SK-N-SH treated with all-trans-retinoic acid at 6 μM for 48 hours (cell line): ENCODE measurements at regions not wholly inside any gene's neighbourhood (a gene's known extent, or its start where the extent isn't known, plus 50 kb on each side); places are given as distances from the start of the nearest gene placed in this dataset.

ENCODE experiments used
- ATAC-seq: fragments of 200-7000 bp; cut with Tn5 transposase; 3 replicates; pipeline ENCODE4 v1.9.1; 2020; ENCODE audit warnings: mild to moderate bottlenecking, moderate library complexity
- ARNTL ChIP-seq: fragments of 450-650 bp; formaldehyde crosslinking; IDR thresholded peaks from 2 replicates; pipeline ENCODE4 v1.5.0; 2020; ENCODE audit warnings: low read depth, mild to moderate bottlenecking, moderate library complexity, borderline replicate concordance
- CSDC2 ChIP-seq: fragments of 250-450 bp; sonication (Bioruptor Pico); IDR thresholded peaks from 2 replicates; pipeline ENCODE4 v1.5.0; 2020; ENCODE audit warnings: mild to moderate bottlenecking, moderate library complexity
- ESRRG ChIP-seq: fragments of 250-450 bp; sonication (Bioruptor Pico); IDR thresholded peaks from 2 replicates; pipeline ENCODE4 v1.6.1; 2021; ENCODE audit warnings: mild to moderate bottlenecking
- GLIS3 ChIP-seq: fragments of 250-450 bp; sonication (Bioruptor Pico); IDR thresholded peaks from 2 replicates; pipeline ENCODE4 v1.5.0; 2020; ENCODE audit warnings: mild to moderate bottlenecking, moderate library complexity
- ISL1 ChIP-seq: fragments of 250-450 bp; sonication (Bioruptor Pico); IDR thresholded peaks from 2 replicates; pipeline ENCODE4 v2.1.2; 2022; ENCODE audit warnings: mild to moderate bottlenecking, moderate library complexity
- OSR1 ChIP-seq: fragments of 250-450 bp; sonication (Bioruptor Pico); IDR thresholded peaks from 2 replicates; pipeline ENCODE4 v1.8.0; 2022; ENCODE audit warnings: moderate library complexity, mild to moderate bottlenecking, inconsistent platforms
- PPARA ChIP-seq: fragments of 250-450 bp; sonication (Bioruptor Pico); IDR thresholded peaks from 2 replicates; pipeline ENCODE4 v1.5.0; 2020; ENCODE audit warnings: mild to moderate bottlenecking, borderline replicate concordance
- RARB ChIP-seq: fragments of 250-450 bp; sonication (Bioruptor Pico); IDR thresholded peaks from 2 replicates; pipeline ENCODE4 v1.8.0; 2021; ENCODE audit warnings: mild to moderate bottlenecking, moderate library complexity
- SNAI2 ChIP-seq: fragments of 250-450 bp; sonication (Bioruptor Pico); IDR thresholded peaks from 2 replicates; pipeline ENCODE4 v1.5.0; 2020; ENCODE audit warnings: mild to moderate bottlenecking, moderate library complexity
- TCF4 ChIP-seq: fragments of 250-450 bp; sonication (Bioruptor Pico); IDR thresholded peaks from 2 replicates; pipeline ENCODE4 v1.8.0; 2021; ENCODE audit warnings: mild to moderate bottlenecking, moderate library complexity, borderline replicate concordance
- TOX ChIP-seq: fragments of 250-450 bp; sonication (Bioruptor Pico); IDR thresholded peaks from 2 replicates; pipeline ENCODE4 v1.8.0; 2021; ENCODE audit warnings: mild to moderate bottlenecking, moderate library complexity, borderline replicate concordance
- ZC3H10 ChIP-seq: fragments of 250-450 bp; sonication (Bioruptor Pico); IDR thresholded peaks from 2 replicates; pipeline ENCODE4 v1.5.1; 2021; ENCODE audit warnings: mild to moderate bottlenecking, moderate library complexity
- ZFP3 ChIP-seq: fragments of 250-450 bp; sonication (Bioruptor Pico); IDR thresholded peaks from 2 replicates; pipeline ENCODE4 v1.5.0; 2020; ENCODE audit warnings: mild to moderate bottlenecking, moderate library complexity
- ZFP30 ChIP-seq: fragments of 450-650 bp; formaldehyde crosslinking; IDR thresholded peaks from 2 replicates; pipeline ENCODE4 v1.5.0; 2022; ENCODE audit warnings: mild to moderate bottlenecking, moderate library complexity
- ZNF565 ChIP-seq: fragments of 450-650 bp; formaldehyde crosslinking; conservative IDR thresholded peaks from 2 replicates; pipeline ENCODE4 v1.5.0; 2020; ENCODE audit warnings: low read depth, mild to moderate bottlenecking, moderate library complexity
- ZNF8 ChIP-seq: fragments of 450-650 bp; formaldehyde crosslinking; IDR thresholded peaks from 2 replicates; pipeline ENCODE4 v1.5.0; 2020; ENCODE audit warnings: mild to moderate bottlenecking, moderate library complexity
- TF ChIP-seq, protein P1 (sequence below): fragments of 250-450 bp; sonication (Bioruptor Pico); IDR thresholded peaks from 2 replicates; pipeline ENCODE4 v1.8.0; 2021; ENCODE audit warnings: low read depth, mild to moderate bottlenecking, moderate library complexity, borderline replicate concordance
- TF ChIP-seq, protein P2 (sequence below): fragments of 250-450 bp; sonication (Bioruptor Pico); IDR thresholded peaks from 2 replicates; pipeline ENCODE4 v1.8.0; 2020; ENCODE audit warnings: mild to moderate bottlenecking, moderate library complexity, borderline replicate concordance
- TF ChIP-seq, protein P3 (sequence below): fragments of 250-450 bp; sonication (Bioruptor Pico); IDR thresholded peaks from 2 replicates; pipeline ENCODE4 v1.5.0; 2020; ENCODE audit warnings: mild to moderate bottlenecking, moderate library complexity
- TF ChIP-seq, protein P4 (sequence below): fragments of 250-450 bp; sonication (Bioruptor Pico); IDR thresholded peaks from 2 replicates; pipeline ENCODE4 v1.5.1; 2021; ENCODE audit warnings: mild to moderate bottlenecking, moderate library complexity
- TF ChIP-seq, protein P5 (sequence below): fragments of 250-450 bp; sonication (Bioruptor Pico); IDR thresholded peaks from 2 replicates; pipeline ENCODE4 v1.5.1; 2020; ENCODE audit warnings: low read depth, mild to moderate bottlenecking, moderate library complexity

DNA sequence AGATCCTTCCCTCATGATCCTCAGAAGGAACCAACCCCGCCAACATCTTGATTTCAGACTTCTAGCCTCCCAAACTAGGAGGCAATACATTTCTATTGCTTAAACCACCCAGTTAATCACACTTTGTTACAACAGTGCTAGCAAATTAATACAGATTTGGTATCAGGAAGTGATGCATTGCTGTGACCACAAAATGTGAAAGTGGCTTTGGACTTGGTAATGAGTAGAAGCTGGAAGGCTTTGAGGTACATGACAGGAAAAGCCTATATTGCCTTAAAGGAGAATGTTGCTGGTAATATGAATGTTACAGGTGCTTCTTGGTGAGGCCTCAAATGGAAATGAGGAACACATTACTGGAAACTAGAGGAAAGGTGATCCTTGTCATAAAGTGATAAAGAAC lies 260.3 kb downstream of the SATB2 start:
- TF ChIP-seq, protein P1, sequence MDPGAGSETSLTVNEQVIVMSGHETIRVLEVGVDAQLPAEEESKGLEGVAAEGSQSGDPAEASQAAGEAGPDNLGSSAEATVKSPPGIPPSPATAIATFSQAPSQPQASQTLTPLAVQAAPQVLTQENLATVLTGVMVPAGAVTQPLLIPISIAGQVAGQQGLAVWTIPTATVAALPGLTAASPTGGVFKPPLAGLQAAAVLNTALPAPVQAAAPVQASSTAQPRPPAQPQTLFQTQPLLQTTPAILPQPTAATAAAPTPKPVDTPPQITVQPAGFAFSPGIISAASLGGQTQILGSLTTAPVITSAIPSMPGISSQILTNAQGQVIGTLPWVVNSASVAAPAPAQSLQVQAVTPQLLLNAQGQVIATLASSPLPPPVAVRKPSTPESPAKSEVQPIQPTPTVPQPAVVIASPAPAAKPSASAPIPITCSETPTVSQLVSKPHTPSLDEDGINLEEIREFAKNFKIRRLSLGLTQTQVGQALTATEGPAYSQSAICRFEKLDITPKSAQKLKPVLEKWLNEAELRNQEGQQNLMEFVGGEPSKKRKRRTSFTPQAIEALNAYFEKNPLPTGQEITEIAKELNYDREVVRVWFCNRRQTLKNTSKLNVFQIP = no peak
- TF ChIP-seq GLIS3 = no peak
- TF ChIP-seq ESRRG (CRISPR knock-in tag) = no peak
- TF ChIP-seq, protein P2, sequence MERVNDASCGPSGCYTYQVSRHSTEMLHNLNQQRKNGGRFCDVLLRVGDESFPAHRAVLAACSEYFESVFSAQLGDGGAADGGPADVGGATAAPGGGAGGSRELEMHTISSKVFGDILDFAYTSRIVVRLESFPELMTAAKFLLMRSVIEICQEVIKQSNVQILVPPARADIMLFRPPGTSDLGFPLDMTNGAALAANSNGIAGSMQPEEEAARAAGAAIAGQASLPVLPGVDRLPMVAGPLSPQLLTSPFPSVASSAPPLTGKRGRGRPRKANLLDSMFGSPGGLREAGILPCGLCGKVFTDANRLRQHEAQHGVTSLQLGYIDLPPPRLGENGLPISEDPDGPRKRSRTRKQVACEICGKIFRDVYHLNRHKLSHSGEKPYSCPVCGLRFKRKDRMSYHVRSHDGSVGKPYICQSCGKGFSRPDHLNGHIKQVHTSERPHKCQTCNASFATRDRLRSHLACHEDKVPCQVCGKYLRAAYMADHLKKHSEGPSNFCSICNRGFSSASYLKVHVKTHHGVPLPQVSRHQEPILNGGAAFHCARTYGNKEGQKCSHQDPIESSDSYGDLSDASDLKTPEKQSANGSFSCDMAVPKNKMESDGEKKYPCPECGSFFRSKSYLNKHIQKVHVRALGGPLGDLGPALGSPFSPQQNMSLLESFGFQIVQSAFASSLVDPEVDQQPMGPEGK = no peak
- TF ChIP-seq ZFP30 (CRISPR knock-in tag) = no peak
- no peak for TF ChIP-seq TOX (CRISPR knock-in tag)
- no peak for TF ChIP-seq ZNF565
- TF ChIP-seq CSDC2 (CRISPR knock-in tag) = no peak
- ATAC-seq = no peak

DNA sequence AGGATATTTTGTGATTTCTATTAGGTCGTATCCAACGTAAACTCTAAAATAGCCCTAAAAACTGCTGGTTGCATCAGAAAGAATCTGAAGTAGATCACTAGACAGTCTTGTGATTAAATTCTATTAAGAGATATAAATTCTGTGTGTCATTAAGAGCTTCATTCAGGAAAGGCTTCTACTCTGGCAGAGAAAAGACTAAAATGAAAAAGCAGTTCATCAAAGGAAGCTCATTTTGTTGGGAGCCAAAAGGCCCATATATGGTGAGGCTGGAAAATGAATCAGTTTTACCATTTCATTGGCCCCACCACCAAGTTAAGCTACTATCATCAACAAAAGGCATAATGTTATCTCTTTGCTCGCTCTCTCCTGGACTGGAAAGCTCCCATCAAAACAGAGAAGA lies 261.1 kb downstream of the SATB2 start:
- TF ChIP-seq ARNTL (CRISPR knock-in tag) (no peak), ZFP30 (CRISPR knock-in tag) (no peak), TCF4 (no peak), OSR1 (CRISPR knock-in tag) (no peak), ISL1 (CRISPR knock-in tag) (no peak), ZFP3 (CRISPR knock-in tag) (no peak), RARB (no peak)
- TF ChIP-seq, protein P1 = no peak
- TF ChIP-seq, protein P3, sequence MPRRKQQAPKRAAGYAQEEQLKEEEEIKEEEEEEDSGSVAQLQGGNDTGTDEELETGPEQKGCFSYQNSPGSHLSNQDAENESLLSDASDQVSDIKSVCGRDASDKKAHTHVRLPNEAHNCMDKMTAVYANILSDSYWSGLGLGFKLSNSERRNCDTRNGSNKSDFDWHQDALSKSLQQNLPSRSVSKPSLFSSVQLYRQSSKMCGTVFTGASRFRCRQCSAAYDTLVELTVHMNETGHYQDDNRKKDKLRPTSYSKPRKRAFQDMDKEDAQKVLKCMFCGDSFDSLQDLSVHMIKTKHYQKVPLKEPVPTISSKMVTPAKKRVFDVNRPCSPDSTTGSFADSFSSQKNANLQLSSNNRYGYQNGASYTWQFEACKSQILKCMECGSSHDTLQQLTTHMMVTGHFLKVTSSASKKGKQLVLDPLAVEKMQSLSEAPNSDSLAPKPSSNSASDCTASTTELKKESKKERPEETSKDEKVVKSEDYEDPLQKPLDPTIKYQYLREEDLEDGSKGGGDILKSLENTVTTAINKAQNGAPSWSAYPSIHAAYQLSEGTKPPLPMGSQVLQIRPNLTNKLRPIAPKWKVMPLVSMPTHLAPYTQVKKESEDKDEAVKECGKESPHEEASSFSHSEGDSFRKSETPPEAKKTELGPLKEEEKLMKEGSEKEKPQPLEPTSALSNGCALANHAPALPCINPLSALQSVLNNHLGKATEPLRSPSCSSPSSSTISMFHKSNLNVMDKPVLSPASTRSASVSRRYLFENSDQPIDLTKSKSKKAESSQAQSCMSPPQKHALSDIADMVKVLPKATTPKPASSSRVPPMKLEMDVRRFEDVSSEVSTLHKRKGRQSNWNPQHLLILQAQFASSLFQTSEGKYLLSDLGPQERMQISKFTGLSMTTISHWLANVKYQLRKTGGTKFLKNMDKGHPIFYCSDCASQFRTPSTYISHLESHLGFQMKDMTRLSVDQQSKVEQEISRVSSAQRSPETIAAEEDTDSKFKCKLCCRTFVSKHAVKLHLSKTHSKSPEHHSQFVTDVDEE (CRISPR knock-in tag) = no peak
- no peak for ATAC-seq

DNA sequence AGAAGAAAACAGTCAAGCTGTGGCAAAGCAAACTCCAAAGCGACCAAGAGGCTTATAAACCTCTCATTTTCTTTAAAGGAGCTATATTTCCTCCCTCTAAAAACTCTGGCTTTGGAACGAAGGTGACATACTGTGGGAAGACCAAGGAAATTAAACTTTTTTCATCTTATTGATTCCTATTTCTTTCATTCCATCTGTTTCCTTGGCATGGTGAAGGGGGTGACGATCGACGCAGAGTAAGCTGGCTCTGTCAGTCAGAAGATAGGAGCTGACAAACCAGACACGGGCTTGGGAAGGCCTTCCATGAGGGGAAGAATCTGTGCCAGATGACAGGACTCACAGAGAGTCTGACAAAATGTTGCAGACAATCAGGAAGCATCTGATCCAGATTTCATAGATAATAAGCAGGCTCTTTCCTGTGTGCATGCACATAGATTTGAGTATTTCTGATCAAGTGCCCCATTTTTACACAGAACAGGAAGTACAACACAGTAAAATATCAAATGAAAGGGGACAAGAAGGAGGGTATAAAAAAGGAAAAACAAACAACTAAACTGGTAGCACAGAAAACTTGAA lies 261.7 kb downstream of the SATB2 start:
- no peak for ATAC-seq
- TF ChIP-seq SNAI2 (CRISPR knock-in tag) (peak; percentile 100; the same call in 1 of the 2 replicates), ZNF8 (CRISPR knock-in tag) (no peak), ISL1 (CRISPR knock-in tag) (no peak)
- TF ChIP-seq, protein P1 = no peak

DNA sequence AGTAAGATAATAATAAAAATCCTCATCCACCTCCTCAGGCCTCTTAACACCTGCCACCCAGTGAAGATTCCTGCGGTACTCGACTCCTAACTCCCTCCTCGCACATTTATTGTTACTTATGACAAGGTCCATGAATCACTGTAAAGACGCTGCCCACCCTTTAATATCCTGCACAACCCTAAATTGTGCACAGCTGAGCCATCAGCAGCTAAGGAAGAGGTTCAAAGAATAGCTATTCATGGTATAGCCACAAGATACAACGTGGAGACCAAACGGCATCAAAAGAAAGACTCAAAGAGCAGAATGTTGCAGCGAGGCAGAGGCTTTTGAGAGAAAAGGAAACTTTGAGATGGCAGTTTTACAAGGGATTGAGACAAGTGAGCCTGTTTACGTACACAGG lies 266.3 kb downstream of the SATB2 start:
- no peak for ATAC-seq
- TF ChIP-seq SNAI2 (CRISPR knock-in tag) (no peak), RARB (no peak), ZFP3 (CRISPR knock-in tag) (no peak), PPARA (CRISPR knock-in tag) (no peak), GLIS3 (no peak), TCF4 (no peak), ZFP30 (CRISPR knock-in tag) (no peak), ARNTL (CRISPR knock-in tag) (no peak), ISL1 (CRISPR knock-in tag) (no peak), CSDC2 (CRISPR knock-in tag) (no peak), ZC3H10 (CRISPR knock-in tag) (no peak), TOX (CRISPR knock-in tag) (no peak), ZNF565 (no peak)
- TF ChIP-seq, protein P4, sequence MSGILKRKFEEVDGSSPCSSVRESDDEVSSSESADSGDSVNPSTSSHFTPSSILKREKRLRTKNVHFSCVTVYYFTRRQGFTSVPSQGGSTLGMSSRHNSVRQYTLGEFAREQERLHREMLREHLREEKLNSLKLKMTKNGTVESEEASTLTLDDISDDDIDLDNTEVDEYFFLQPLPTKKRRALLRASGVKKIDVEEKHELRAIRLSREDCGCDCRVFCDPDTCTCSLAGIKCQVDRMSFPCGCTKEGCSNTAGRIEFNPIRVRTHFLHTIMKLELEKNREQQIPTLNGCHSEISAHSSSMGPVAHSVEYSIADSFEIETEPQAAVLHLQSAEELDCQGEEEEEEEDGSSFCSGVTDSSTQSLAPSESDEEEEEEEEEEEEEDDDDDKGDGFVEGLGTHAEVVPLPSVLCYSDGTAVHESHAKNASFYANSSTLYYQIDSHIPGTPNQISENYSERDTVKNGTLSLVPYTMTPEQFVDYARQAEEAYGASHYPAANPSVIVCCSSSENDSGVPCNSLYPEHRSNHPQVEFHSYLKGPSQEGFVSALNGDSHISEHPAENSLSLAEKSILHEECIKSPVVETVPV (CRISPR knock-in tag) = no peak
- TF ChIP-seq, protein P5, sequence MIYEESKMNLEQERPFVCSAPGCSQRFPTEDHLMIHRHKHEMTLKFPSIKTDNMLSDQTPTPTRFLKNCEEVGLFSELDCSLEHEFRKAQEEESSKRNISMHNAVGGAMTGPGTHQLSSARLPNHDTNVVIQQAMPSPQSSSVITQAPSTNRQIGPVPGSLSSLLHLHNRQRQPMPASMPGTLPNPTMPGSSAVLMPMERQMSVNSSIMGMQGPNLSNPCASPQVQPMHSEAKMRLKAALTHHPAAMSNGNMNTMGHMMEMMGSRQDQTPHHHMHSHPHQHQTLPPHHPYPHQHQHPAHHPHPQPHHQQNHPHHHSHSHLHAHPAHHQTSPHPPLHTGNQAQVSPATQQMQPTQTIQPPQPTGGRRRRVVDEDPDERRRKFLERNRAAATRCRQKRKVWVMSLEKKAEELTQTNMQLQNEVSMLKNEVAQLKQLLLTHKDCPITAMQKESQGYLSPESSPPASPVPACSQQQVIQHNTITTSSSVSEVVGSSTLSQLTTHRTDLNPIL (CRISPR knock-in tag) = no peak
- TF ChIP-seq, protein P2 = no peak
